GM12892 (cell line): ENCODE measurements at regions not wholly inside any gene's neighbourhood (a gene's known extent, or its start where the extent isn't known, plus 50 kb on each side); places are given as distances from the start of the nearest gene placed in this dataset.

Experiments
- DNase-seq: peaks from one replicate; pipeline ENCODE4 v3.0.0; 2011; ENCODE audit not compliant: insufficient read length
- FAIRE-seq: peaks from 2 replicates; lab custom pipeline; 2011; peaks lifted over from hg19 to GRCh38; lab: Jason Lieb, UNC
- POLR2A ChIP-seq: IDR thresholded peaks from 2 replicates; pipeline ENCODE4 v1.6.1; 2011; ENCODE audit warnings: low read depth, low read length, control low read depth
- POLR2AphosphoS5 ChIP-seq: IDR thresholded peaks from 2 replicates; pipeline ENCODE4 v1.6.1; 2011; ENCODE audit warnings: low read depth, low read length, control low read depth
- TAF1 ChIP-seq: IDR thresholded peaks from 2 replicates; pipeline ENCODE4 v1.6.1; 2011; ENCODE audit warnings: low read depth, mild to moderate bottlenecking, control low read depth, low read length, borderline replicate concordance

DNA sequence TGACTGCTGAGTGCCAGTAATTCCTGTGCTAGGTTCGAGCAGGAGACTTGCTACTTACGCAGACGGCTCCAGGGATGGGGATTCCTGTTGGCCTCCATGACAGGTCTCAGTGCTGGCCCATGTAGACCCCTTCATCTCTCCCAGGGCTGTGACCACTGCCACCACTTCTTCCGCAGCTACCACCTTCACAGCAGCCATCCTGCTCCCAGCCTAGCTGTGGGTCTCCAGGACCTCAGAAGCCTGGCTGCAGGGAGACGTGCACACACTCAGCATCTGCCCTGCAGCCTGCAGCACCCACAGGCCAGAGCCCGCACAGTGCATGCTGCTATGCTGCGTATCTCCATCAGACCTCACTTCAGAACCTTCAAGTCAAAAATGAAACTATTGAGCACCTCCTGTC is 1503.9 kb downstream of the BRD1 start:
- TF ChIP-seq POLR2A (no peak), TAF1 (no peak), POLR2AphosphoS5 (no peak)
- DNase-seq = no peak

DNA sequence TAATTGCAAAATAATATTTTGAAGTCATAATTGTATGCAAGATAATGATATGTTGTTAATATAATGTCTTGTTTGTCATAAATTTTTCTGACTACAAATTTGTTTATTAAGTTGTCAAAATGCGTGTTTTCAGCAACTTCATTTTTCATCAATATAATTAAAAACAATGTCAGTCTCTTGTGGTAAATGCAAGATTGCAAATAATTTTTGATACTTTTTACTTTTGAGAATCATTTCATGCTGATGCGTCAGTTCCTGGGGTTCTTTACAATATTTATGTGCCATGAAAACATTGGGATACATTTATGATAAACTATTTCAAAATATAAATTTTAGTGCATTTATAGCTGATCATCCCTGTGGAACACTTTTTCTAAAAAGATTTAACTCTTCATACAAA is 1504.8 kb downstream of the BRD1 start:
- TF ChIP-seq POLR2A = no peak
- TF ChIP-seq TAF1 = no peak
- no peak for TF ChIP-seq POLR2AphosphoS5
- DNase-seq (no peak), FAIRE-seq (no peak)

More for the DNA sequence above, 1503.9 kb downstream of the BRD1 start:
- FAIRE-seq = no peak

- DNase-seq (no peak), FAIRE-seq (no peak)
- TF ChIP-seq TAF1 (no peak), POLR2A (no peak), POLR2AphosphoS5 (no peak)
Observed at GRCh38 chr22:48321986-48322545, 1505.6 kb downstream of the BRD1 start.

GRCh38 chr22:48320683-48321451 is 1506.8 kb downstream of the BRD1 start:
- DNase-seq (no peak), FAIRE-seq (no peak)
- TF ChIP-seq POLR2A (no peak), POLR2AphosphoS5 (no peak)

- TF ChIP-seq TAF1 (no peak), POLR2AphosphoS5 (no peak), POLR2A (no peak)
- no peak for DNase-seq
- no peak for FAIRE-seq
Observed at GRCh38 chr22:48320048-48320682, 1507.5 kb downstream of the BRD1 start.

- no peak for FAIRE-seq
- no peak for TF ChIP-seq POLR2A
- TF ChIP-seq POLR2AphosphoS5 = no peak
- no peak for DNase-seq
Observed at GRCh38 chr22:48319321-48320047, 1508.2 kb downstream of the BRD1 start.

DNA sequence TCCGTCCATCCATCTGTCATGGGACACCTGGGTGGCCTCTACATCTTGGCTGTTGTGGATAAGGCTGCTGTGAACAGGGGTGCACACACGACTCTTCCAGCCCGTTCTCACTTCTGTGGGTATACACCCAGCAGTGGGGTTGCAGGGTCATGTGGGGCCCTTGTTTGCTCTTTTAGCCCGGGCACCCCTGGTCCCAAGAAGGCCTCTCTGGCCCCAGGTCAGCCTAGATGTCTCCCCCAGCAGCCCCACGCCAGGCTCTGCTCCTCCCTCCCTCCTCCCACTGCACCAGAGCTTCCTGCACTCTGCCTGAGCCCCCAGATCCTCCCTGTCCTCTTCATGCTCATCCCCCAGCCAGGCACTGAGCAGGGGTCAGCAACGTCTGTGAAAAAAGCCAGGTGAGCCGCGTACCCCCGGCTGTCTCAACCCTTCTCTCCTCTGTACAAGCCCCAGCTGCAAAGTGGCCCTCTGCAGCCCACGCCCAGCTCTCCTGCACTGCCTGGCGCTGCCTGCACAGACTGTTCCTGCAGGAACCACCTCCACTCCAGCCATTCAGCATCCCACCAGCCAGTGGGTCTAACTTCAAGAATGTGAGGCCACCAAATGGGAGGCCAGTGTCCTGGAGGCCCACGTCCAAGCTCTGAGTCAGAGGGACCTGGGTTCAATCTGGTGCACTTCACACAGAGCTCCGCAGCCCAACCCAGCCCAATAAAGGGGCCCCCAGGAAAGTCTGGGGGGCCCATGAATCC is 1508.9 kb downstream of the BRD1 start:
- TF ChIP-seq TAF1 = no peak
- TF ChIP-seq POLR2A = no peak
- TF ChIP-seq POLR2AphosphoS5 = no peak
- DNase-seq (no peak), FAIRE-seq (no peak)

GRCh38 chr22:48318173-48318572 is 1509.5 kb downstream of the BRD1 start:
- TF ChIP-seq POLR2AphosphoS5 = no peak
- no peak for TF ChIP-seq POLR2A
- TF ChIP-seq TAF1 = no peak
- no peak for FAIRE-seq
- no peak for DNase-seq

- DNase-seq (no peak), FAIRE-seq (no peak)
- no peak for TF ChIP-seq POLR2AphosphoS5
- no peak for TF ChIP-seq POLR2A
- TF ChIP-seq TAF1 = no peak
Observed at GRCh38 chr22:48316257-48317250, 1511.1 kb downstream of the BRD1 start.

DNA sequence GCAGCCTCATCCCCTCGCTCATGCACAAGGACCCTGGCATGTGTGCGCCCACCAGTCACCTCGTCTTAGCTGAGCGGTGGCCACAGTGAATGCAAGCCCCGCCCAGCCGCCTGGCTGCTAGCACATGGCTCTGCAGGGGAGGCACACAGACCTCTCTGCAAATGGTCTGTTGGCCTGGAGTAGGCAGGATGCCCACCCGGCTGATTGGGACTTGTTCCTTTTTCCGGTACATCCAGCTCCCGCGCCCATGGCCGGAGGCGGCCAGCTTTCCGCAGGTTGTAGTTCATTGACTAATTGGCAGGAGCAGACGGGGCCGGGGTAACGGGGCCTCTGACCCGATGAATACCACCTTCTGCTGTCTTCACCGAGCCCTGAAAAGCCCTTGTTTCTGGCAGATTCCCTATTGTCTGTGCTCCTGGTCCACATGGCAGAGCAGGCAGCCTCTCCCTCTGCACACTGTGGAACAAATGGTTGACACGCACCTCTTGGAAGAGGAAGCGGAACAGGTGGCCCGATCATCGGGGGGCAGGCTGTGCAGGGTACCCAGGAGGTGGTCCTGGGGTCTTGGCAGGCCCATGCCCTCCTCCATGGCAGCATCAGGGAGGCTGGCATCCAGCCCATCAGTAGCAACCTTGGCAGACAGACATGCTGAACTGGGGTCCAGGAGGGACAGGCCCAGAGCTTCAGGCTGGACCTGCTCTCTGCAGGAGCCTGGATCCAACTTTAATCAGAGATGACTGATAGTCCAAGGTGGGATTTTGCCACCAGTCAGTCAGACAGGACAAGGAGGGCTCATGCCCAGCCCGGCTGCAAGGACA is 1512.0 kb downstream of the BRD1 start:
- no peak for FAIRE-seq
- no peak for TF ChIP-seq TAF1
- no peak for TF ChIP-seq POLR2AphosphoS5
- no peak for TF ChIP-seq POLR2A
- DNase-seq = no peak

- DNase-seq = no peak
- TF ChIP-seq TAF1 = no peak
- no peak for FAIRE-seq
Observed at GRCh38 chr22:48314073-48314472, 1513.6 kb downstream of the BRD1 start.
